Choroid plexus epithelial cell (primary cell): ENCODE measurements at regions not wholly inside any gene's neighbourhood (a gene's known extent, or its start where the extent isn't known, plus 50 kb on each side); places are given as distances from the start of the nearest gene placed in this dataset.

ENCODE experiments used
- DNase-seq: peaks from one replicate; pipeline ENCODE4 v3.0.0-alpha.2; 2010; ENCODE audit warnings: low read depth
- H3K4me3 ChIP-seq: 2 replicates; pipeline ENCODE4 v1.5.1; 2011; ENCODE audit warnings: low read depth, mild to moderate bottlenecking, control low read depth, low read length, moderate library complexity
- TF ChIP-seq, protein P1 (sequence below): conservative IDR thresholded peaks from 2 replicates; pipeline ENCODE4 v1.5.1; 2011; ENCODE audit warnings: low read depth, mild to moderate bottlenecking, control low read depth, inconsistent platforms, low read length, moderate library complexity

DNA sequence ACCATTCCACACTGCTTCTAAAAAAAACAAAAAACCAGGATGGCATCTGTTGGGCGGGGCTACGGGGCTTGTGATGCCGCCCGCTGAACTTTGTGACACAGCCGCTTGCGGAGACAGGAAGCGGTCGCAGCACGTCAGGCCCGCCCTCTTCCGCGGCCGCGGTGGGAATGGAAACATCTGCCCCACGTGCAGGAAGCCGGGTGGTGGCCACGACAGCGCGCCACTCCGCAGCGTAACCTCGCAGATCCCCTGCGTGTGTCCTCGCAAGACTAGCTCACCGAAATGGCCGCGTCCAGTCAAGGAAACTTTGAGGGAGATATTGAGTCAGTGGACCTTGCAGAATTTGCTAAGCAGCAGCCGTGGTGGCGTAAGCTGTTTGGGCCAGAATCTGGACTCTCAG lies 168.5 kb downstream of the SUCLG1 start:
- TF ChIP-seq, protein P1, sequence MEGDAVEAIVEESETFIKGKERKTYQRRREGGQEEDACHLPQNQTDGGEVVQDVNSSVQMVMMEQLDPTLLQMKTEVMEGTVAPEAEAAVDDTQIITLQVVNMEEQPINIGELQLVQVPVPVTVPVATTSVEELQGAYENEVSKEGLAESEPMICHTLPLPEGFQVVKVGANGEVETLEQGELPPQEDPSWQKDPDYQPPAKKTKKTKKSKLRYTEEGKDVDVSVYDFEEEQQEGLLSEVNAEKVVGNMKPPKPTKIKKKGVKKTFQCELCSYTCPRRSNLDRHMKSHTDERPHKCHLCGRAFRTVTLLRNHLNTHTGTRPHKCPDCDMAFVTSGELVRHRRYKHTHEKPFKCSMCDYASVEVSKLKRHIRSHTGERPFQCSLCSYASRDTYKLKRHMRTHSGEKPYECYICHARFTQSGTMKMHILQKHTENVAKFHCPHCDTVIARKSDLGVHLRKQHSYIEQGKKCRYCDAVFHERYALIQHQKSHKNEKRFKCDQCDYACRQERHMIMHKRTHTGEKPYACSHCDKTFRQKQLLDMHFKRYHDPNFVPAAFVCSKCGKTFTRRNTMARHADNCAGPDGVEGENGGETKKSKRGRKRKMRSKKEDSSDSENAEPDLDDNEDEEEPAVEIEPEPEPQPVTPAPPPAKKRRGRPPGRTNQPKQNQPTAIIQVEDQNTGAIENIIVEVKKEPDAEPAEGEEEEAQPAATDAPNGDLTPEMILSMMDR = no peak
- no peak for DNase-seq
- H3K4me3 ChIP-seq = no peak overlapping the region

DNA sequence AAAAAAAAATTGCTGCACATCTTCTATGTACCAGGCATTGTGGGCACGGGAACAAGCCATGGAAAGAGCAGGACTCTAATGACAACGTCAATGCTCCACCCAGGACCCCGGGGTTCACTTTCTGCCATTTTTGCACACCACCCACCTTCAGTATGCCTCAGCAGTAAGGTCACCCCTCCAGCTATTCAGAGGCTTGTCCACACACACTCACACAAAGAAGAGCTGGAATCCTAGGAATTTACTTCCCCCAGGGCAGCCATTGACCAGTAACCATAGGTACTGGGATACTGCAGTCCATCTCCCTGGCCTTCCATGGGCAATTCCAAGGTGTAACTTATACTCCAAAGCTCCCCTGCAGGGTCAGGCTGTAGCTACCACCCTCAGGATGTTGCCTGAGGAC lies 170.8 kb downstream of the SUCLG1 start:
- DNase-seq = no peak
- TF ChIP-seq, protein P1 = no peak

DNA sequence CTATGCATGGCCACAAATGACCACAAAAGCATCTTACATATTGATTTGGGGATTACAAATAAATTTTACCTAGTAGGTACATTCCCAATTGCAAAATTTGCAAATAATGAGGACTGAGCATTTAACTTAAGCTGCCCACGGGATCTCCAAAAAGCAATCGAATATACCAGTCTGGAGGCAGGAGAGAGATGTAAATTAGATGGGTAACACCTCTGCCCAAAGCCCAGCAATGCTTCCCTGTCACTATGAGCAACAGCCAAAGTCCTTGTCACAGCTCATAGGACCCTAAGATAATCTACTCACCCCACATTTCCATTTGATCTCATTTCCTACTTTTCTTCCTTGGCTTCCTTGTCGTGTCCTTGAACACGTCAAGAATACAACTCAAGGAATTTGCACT lies 172.2 kb downstream of the SUCLG1 start:
- no peak for DNase-seq
- H3K4me3 ChIP-seq = no peak overlapping the region
- TF ChIP-seq, protein P1 = no peak

More for the DNA sequence above, 170.8 kb downstream of the SUCLG1 start:
- no peak overlapping the region for H3K4me3 ChIP-seq

DNA sequence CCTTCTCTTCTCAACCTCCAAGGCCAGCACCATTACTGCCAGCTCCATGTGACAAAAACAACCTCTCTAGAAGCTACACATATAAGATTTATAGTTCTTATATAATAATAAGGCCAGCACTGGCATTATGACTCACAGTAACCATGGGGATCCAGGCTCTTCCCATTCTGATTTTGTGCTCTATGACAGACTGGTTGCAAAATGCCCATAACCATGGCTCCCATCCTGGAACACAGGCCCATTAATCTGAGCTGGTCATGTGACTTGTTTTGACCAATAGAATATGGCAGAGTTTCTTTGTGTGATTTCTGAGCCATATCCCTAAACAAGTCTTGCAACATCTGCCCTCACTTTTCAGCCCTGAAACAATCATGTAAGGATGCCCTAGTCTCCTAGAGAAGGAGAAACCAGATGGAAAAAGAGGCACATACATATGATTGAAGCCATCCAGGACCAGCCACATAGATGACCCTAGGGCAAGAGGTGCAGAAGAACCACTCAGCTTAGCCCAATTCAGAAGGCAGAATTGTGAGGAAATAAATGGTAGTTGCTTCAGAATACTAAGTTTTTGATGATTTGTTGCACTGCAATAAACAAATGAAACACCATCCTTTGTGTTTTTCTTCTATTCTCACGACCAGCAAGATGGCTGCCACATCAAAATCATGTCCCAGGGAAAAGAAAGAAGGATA lies 173.9 kb downstream of the SUCLG1 start:
- TF ChIP-seq, protein P1 = no peak
- no peak for DNase-seq
- H3K4me3 ChIP-seq = no peak overlapping the region

DNA sequence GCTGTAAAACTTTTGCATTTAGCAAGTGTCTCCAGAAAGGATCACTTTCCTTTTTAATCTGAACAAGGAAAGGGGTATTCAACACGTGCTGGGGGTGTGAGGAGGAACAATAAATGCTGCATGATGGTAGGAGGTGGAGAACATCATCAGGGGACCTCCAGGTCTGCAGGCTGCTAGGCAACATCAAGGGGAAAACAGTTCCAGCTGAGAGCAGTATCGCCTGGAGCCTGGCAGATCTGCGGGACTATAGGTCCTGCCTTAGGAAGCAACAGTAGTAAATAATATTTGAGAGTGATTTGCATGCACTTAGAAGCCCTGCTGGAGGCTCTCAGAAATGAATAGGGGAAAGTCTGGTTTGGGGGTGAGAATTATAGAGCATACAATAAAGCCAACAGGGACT lies 175.6 kb downstream of the SUCLG1 start:
- no peak overlapping the region for H3K4me3 ChIP-seq
- DNase-seq = no peak
- TF ChIP-seq, protein P1 = no peak

DNA sequence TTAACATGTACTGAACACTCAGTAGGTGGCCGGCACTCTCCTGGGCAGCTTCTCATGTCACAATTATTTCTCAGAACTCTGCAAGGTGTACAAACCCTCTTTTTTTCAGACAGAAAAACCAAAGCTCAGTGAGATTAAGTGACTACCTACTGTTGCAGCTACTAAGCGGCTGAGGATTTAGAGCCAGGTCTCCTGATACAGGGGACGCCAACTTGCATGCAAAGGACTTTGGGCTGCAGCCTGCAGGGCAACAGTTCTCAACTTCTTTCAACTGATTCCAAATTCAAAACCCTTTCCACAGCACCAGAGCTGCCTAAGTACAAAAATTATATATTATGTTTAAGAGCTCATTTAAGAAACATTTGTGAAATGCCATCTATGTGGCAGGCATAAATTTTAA lies 177.6 kb downstream of the SUCLG1 start:
- TF ChIP-seq, protein P1 = no peak
- no peak overlapping the region for H3K4me3 ChIP-seq
- no peak for DNase-seq

DNA sequence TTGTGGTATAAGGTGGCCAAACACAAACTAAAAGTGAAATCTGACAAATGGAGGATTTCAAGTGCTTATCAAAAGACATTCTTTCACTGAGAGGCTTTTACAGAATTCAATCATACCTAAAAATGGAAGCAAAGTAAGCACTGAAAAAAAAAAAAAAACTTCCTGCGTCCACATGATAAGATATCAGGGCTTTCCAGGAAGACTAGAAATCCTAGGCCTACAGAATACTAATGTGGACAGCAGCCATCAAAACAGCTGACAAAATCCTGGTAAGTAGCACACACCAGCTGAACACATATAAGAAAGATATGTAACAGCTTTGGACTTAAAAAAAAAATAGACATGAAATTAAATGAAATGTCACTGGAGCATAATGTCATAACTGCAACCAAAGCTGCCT lies 178.2 kb downstream of the SUCLG1 start:
- no peak for DNase-seq
- H3K4me3 ChIP-seq = no peak overlapping the region
- TF ChIP-seq, protein P1 = no peak
